CD4-positive, alpha-beta T cell treated with Interleukin-6 at 100 ng/mL for 8 hours (primary cell): ENCODE measurements at regions not wholly inside any gene's neighbourhood (a gene's known extent, or its start where the extent isn't known, plus 50 kb on each side); places are given as distances from the start of the nearest gene placed in this dataset.

Experiments used
- DNase-seq: peaks from one replicate; pipeline ENCODE4 v3.0.0-alpha.2; 2020; ENCODE audit warnings: mixed read lengths, low spot score

GRCh38 chr16:51321251-51321650, 170.2 kb upstream of the SALL1 start:
- no peak for DNase-seq

- no peak for DNase-seq
Measured at GRCh38 chr16:51317575-51317974, 166.5 kb upstream of the SALL1 start.

GRCh38 chr16:51313198-51313597, 162.1 kb upstream of the SALL1 start:
- DNase-seq, result no peak

- no peak for DNase-seq
Measured at GRCh38 chr16:51312363-51313150, 161.5 kb upstream of the SALL1 start.

GRCh38 chr16:51310159-51310558, 159.1 kb upstream of the SALL1 start:
- DNase-seq, result no peak

GRCh38 chr16:51306886-51307595, 156.0 kb upstream of the SALL1 start:
- no peak for DNase-seq

GRCh38 chr16:51306116-51306515, 155.0 kb upstream of the SALL1 start:
- no peak for DNase-seq

GRCh38 chr16:51305337-51305736, 154.3 kb upstream of the SALL1 start:
- no peak for DNase-seq

GRCh38 chr16:51302042-51302441, 151.0 kb upstream of the SALL1 start:
- DNase-seq, result no peak

GRCh38 chr16:51298800-51299199, 147.7 kb upstream of the SALL1 start:
- DNase-seq, result no peak

GRCh38 chr16:51290442-51291285, 139.6 kb upstream of the SALL1 start:
- no peak for DNase-seq

GRCh38 chr16:51289336-51289735, 138.3 kb upstream of the SALL1 start:
- no peak for DNase-seq

- no peak for DNase-seq
Measured at GRCh38 chr16:51287121-51287755, 136.2 kb upstream of the SALL1 start.

GRCh38 chr16:51286272-51286671, 135.2 kb upstream of the SALL1 start:
- DNase-seq, result no peak

GRCh38 chr16:51276336-51276735, 125.3 kb upstream of the SALL1 start:
- DNase-seq, result no peak

- no peak for DNase-seq
Measured at GRCh38 chr16:51272420-51272819, 121.3 kb upstream of the SALL1 start.

- DNase-seq, result no peak
Measured at GRCh38 chr16:51271156-51271701, 120.2 kb upstream of the SALL1 start.

GRCh38 chr16:51268237-51268636, 117.2 kb upstream of the SALL1 start:
- no peak for DNase-seq

GRCh38 chr16:51267681-51268080, 116.6 kb upstream of the SALL1 start:
- DNase-seq, result no peak

GRCh38 chr16:51262428-51262827, 111.4 kb upstream of the SALL1 start:
- no peak for DNase-seq

- no peak for DNase-seq
Measured at GRCh38 chr16:51261919-51262318, 110.8 kb upstream of the SALL1 start.
